Mesendoderm (in vitro differentiated cells): ENCODE measurements at regions not wholly inside any gene's neighbourhood (a gene's known extent, or its start where the extent isn't known, plus 50 kb on each side); places are given as distances from the start of the nearest gene placed in this dataset.

Source experiments
- DNase-seq: peaks from one replicate; pipeline ENCODE4 v3.0.0; 2013
- H2AK5ac ChIP-seq: 2 replicates; pipeline ENCODE4 v1.6.1; 2013; ENCODE audit warnings: low read length, inconsistent platforms
- H2BK120ac ChIP-seq: 2 replicates; pipeline ENCODE4 v1.6.1; 2013; ENCODE audit warnings: low read depth, mild to moderate bottlenecking, low read length, moderate library complexity, mixed read lengths
- H2BK15ac ChIP-seq: replicated peaks from 2 replicates; pipeline ENCODE4 v1.6.1; 2013; ENCODE audit warnings: low read depth, mild to moderate bottlenecking, moderate library complexity
- H2BK5ac ChIP-seq: 2 replicates; pipeline ENCODE4 v1.6.1; 2013; ENCODE audit warnings: low read length, inconsistent platforms
- H3K18ac ChIP-seq: 2 replicates; pipeline ENCODE4 v1.6.1; 2013; ENCODE audit warnings: mild to moderate bottlenecking, low read length, mixed read lengths
- H3K23ac ChIP-seq: one replicate; pipeline ENCODE4 v1.6.1; 2013; ENCODE audit warnings: low read length
- H3K27ac ChIP-seq: 2 replicates; pipeline ENCODE4 v1.5.1; 2013; ENCODE audit warnings: low read depth, mild to moderate bottlenecking, inconsistent platforms, low read length, moderate library complexity
- H3K27me3 ChIP-seq: 2 replicates; pipeline ENCODE4 v1.6.1; 2013; ENCODE audit warnings: low read length, control low read depth, mild to moderate bottlenecking, inconsistent platforms; ENCODE audit not compliant: insufficient read depth, poor library complexity
- H3K36me3 ChIP-seq: 2 replicates; pipeline ENCODE4 v1.6.1; 2013; ENCODE audit warnings: low read length, inconsistent platforms; ENCODE audit not compliant: control insufficient read depth, insufficient read depth
- H3K4ac ChIP-seq: one replicate; pipeline ENCODE4 v1.6.1; 2013; ENCODE audit warnings: low read depth, mild to moderate bottlenecking, low read length, moderate library complexity
- H3K4me1 ChIP-seq: 2 replicates; pipeline ENCODE4 v1.6.1; 2013; ENCODE audit warnings: low read depth, low read length, inconsistent platforms; ENCODE audit not compliant: control insufficient read depth
- H3K4me2 ChIP-seq: 2 replicates; pipeline ENCODE4 v1.6.1; 2013; ENCODE audit warnings: low read length
- H3K4me3 ChIP-seq: 2 replicates; pipeline ENCODE4 v1.5.1; 2013; ENCODE audit warnings: mild to moderate bottlenecking, low read length
- H3K56ac ChIP-seq: one replicate; pipeline ENCODE4 v1.6.1; 2013; ENCODE audit warnings: low read length
- H3K79me1 ChIP-seq: 2 replicates; pipeline ENCODE4 v1.6.1; 2013; ENCODE audit warnings: low read length, inconsistent platforms
- H3K79me2 ChIP-seq: 2 replicates; pipeline ENCODE4 v1.6.1; 2013; ENCODE audit warnings: mild to moderate bottlenecking, low read length; ENCODE audit not compliant: control insufficient read depth, insufficient read depth
- H3K9ac ChIP-seq: 2 replicates; pipeline ENCODE4 v1.6.1; 2013; ENCODE audit warnings: low read length, inconsistent platforms
- H4K5ac ChIP-seq: one replicate; pipeline ENCODE4 v1.6.1; 2013; ENCODE audit warnings: low read length
- H4K8ac ChIP-seq: one replicate; pipeline ENCODE4 v1.6.1; 2013; ENCODE audit warnings: low read depth, mild to moderate bottlenecking, control low read depth, low read length, moderate library complexity
- WGBS: extraction: QIAGEN DNeasy Blood & Tissue Kit; methylation state at CpG from one replicate; pipeline ENCODE4 v1.1.7; 2013; ENCODE audit warnings: low lambda C conversion rate, missing lambda C conversion rate; ENCODE audit not compliant: insufficient coverage; ENCODE audit errors: extremely low coverage; 5-methylcytosine and 5-hydroxymethylcytosine counted together

- no peak overlapping the region for H3K4me3 ChIP-seq
Measured at GRCh38 chr5:173794901-173795416, 93.2 kb upstream of the CPEB4 start.

DNA sequence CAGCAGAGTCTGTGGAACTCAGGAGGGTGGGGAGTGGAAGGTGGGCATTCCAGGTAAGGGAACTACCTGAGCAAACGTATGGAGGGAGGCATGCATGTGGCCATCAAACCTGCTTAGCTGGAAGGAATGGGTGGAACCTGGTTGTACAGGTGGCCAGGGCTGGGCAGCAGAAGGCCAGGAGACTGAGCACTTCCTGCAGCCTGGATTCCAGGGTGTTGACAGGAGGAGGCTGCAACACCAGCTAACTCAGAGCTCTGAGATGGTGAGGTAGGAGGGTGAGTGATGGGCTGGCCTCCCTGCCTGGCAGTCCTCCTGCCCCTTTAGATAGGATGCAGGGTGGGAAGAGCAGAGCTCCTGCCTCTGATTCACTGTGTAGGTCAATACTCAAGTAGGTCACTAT is 92.5 kb upstream of the CPEB4 start:
- H3K36me3 ChIP-seq, result no peaks in the 10 kb centered on the region
- no peak overlapping the region for H3K56ac ChIP-seq
- no peak overlapping the region for H3K9ac ChIP-seq
- H4K5ac ChIP-seq, result no peak overlapping the region
- no peak overlapping the region for H4K8ac ChIP-seq
- H2BK15ac ChIP-seq, result no peak overlapping the region
- no peak overlapping the region for H3K18ac ChIP-seq
- H2BK5ac ChIP-seq, result no peak overlapping the region
- H3K4ac ChIP-seq, result no peak overlapping the region
- H2AK5ac ChIP-seq, result no peak overlapping the region
- no peak overlapping the region for H3K4me3 ChIP-seq
- H3K4me2 ChIP-seq, result no peak overlapping the region
- no peaks in the 10 kb centered on the region for H3K79me2 ChIP-seq
- DNase-seq, result no peak
- no peak overlapping the region for H2BK120ac ChIP-seq
- WGBS, result no CpG with 5 or more reads among the region's 1 CpG
- H3K4me1 ChIP-seq, result no peaks in the 10 kb centered on the region
- no peaks in the 10 kb centered on the region for H3K79me1 ChIP-seq
- H3K23ac ChIP-seq, result no peak overlapping the region
- no peaks in the 10 kb centered on the region for H3K27me3 ChIP-seq
- H3K27ac ChIP-seq, result no peak overlapping the region

More at GRCh38 chr5:173794901-173795416, 93.2 kb upstream of the CPEB4 start:
- H3K4me1 ChIP-seq, result no peaks in the 10 kb centered on the region
- H2BK120ac ChIP-seq, result no peak overlapping the region
- H3K4me2 ChIP-seq, result no peak overlapping the region
- no peak overlapping the region for H2AK5ac ChIP-seq
- WGBS, result no CpG with 5 or more reads among the region's 10 CpGs
- H3K27me3 ChIP-seq, result no peaks in the 10 kb centered on the region
- H3K79me1 ChIP-seq, result no peaks in the 10 kb centered on the region
- H4K5ac ChIP-seq, result no peak overlapping the region
- H3K4ac ChIP-seq, result no peak overlapping the region
- no peaks in the 10 kb centered on the region for H3K36me3 ChIP-seq
- no peaks in the 10 kb centered on the region for H3K79me2 ChIP-seq
- no peak overlapping the region for H3K27ac ChIP-seq
- no peak for DNase-seq
- H3K23ac ChIP-seq, result no peak overlapping the region
- no peak overlapping the region for H4K8ac ChIP-seq
- no peak overlapping the region for H3K18ac ChIP-seq
- H2BK5ac ChIP-seq, result no peak overlapping the region
- H3K9ac ChIP-seq, result no peak overlapping the region
- H3K56ac ChIP-seq, result no peak overlapping the region
- no peak overlapping the region for H2BK15ac ChIP-seq

GRCh38 chr5:173796721-173797495 is 91.2 kb upstream of the CPEB4 start:
- Histone ChIP-seq H3K4me3 (no peak overlapping the region), H2BK5ac (no peak overlapping the region), H3K4me1 (no peaks in the 10 kb centered on the region), H2BK120ac (no peak overlapping the region), H4K5ac (no peak overlapping the region), H3K27ac (no peak overlapping the region), H2AK5ac (no peak overlapping the region), H2BK15ac (no peak overlapping the region), H3K56ac (no peak overlapping the region), H3K79me1 (no peaks in the 10 kb centered on the region), H3K9ac (no peak overlapping the region), H3K36me3 (no peaks in the 10 kb centered on the region), H3K23ac (no peak overlapping the region), H4K8ac (no peak overlapping the region), H3K27me3 (no peaks in the 10 kb centered on the region), H3K4me2 (no peak overlapping the region), H3K4ac (no peak overlapping the region), H3K79me2 (no peaks in the 10 kb centered on the region), H3K18ac (no peak overlapping the region)
- DNase-seq, result no peak
- WGBS, result no CpG with 5 or more reads among the region's 9 CpGs

DNA sequence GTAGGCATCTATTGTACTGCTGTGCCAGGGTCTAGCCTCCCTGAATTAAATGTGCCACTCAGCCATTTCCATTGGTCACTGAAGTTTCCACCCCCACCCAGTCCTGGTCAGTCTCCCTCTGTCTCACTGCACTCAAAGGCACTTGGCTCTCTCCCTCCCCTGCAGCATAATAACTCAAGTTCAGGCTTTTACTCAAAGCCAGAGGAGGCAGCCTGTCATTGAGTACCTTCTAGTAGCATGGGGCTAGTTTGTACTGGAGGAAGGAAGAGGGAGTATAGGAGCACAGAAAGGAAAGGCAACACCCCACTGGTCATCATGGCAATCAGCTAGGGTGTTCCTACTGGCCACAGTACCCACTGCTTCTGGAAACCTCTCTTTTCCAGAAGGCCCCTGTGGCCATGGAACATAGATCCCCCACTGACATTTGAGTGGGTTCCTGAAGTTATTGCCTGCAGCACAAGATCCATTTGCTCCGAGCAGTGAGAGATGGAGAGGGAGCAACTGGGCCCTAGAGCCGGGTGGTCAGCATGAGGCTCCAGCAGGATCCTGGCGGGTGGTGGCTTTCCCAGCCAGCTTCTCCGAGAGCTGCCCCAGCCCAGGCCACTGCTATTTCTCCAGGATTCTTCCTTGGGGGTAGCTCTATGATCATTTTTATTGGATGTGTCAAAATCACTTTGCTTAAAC is 89.9 kb upstream of the CPEB4 start:
- Histone ChIP-seq H3K18ac (no peak overlapping the region), H3K27ac (no peak overlapping the region), H3K56ac (no peak overlapping the region), H3K9ac (no peak overlapping the region), H3K4me1 (no peaks in the 10 kb centered on the region), H3K79me2 (no peaks in the 10 kb centered on the region), H3K4me2 (no peak overlapping the region), H3K4ac (no peak overlapping the region), H2BK15ac (no peak overlapping the region), H3K36me3 (no peaks in the 10 kb centered on the region), H2BK120ac (no peak overlapping the region), H3K4me3 (no peak overlapping the region), H3K79me1 (no peaks in the 10 kb centered on the region), H3K23ac (no peak overlapping the region), H2AK5ac (no peak overlapping the region), H4K5ac (no peak overlapping the region), H3K27me3 (no peaks in the 10 kb centered on the region), H4K8ac (no peak overlapping the region), H2BK5ac (no peak overlapping the region)
- no peak for DNase-seq
- WGBS, result no CpG with 5 or more reads among the region's 4 CpGs

DNA sequence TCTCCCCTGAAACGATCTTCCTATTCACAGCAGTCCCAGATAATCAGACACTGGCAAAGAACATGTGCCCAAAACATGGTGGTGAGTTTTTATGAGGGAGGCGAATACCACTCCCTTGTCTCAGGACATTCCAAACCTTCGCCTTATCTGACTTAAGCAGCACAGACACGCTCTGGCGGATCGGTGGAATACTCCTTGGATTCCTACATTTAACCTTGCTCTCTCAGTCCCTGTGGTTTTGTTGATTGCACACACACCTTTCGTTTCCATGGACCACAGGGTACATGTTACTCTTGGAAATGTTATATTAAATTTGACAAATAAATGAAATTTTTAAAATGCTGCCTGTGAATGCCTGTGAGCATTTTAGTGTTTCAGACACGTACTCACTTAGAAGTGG is 87.8 kb upstream of the CPEB4 start:
- Histone ChIP-seq H3K9ac (no peak overlapping the region), H3K4me1 (no peaks in the 10 kb centered on the region), H3K4ac (no peak overlapping the region), H3K79me2 (no peaks in the 10 kb centered on the region), H3K79me1 (no peaks in the 10 kb centered on the region), H3K4me2 (no peak overlapping the region), H2BK15ac (no peak overlapping the region), H3K36me3 (no peaks in the 10 kb centered on the region), H3K27me3 (no peaks in the 10 kb centered on the region), H4K8ac (no peak overlapping the region), H4K5ac (no peak overlapping the region), H3K4me3 (no peak overlapping the region), H3K23ac (no peak overlapping the region), H2BK120ac (no peak overlapping the region), H3K56ac (no peak overlapping the region), H2BK5ac (no peak overlapping the region), H3K27ac (no peak overlapping the region), H3K18ac (no peak overlapping the region), H2AK5ac (no peak overlapping the region)
- WGBS, result no CpG with 5 or more reads among the region's 8 CpGs
- no peak for DNase-seq
